SU-DHL-6 (cell line): ENCODE measurements at regions not wholly inside any gene's neighbourhood (a gene's known extent, or its start where the extent isn't known, plus 50 kb on each side); places are given as distances from the start of the nearest gene placed in this dataset.

Experiments used
- H2AFZ ChIP-seq: fragments of 200-600 bp; sonication (generic); 2 replicates; pipeline ENCODE4 v1.6.1; 2014; ENCODE audit warnings: low read depth, mild to moderate bottlenecking, moderate library complexity, mixed read lengths, antibody characterized with exemption, low read length; ENCODE audit not compliant: severe bottlenecking
- H3F3A ChIP-seq: fragments of 200-600 bp; shearing (Covaris generic); 2 replicates; pipeline ENCODE4 v1.6.0; 2016; ENCODE audit warnings: antibody characterized with exemption, mild to moderate bottlenecking; ENCODE audit not compliant: insufficient read depth
- H3K27ac ChIP-seq: fragments of 200-600 bp; sonication (generic); 2 replicates; pipeline ENCODE4 v1.5.1; 2016; ENCODE audit warnings: low read depth, mild to moderate bottlenecking, low read length, moderate library complexity, mixed read lengths
- H3K27me3 ChIP-seq: fragments of 200-600 bp; sonication (generic), shearing (Covaris generic); 2 replicates; pipeline ENCODE4 v1.6.0; 2014; ENCODE audit warnings: mild to moderate bottlenecking, low read length
- H3K36me3 ChIP-seq: fragments of 200-600 bp; sonication (generic); 2 replicates; pipeline ENCODE4 v1.6.1; 2014; ENCODE audit warnings: mild to moderate bottlenecking, low read length, mixed read lengths
- H3K4me2 ChIP-seq: fragments of 300-600, 200-600 bp; shearing (Covaris generic), sonication (generic); 2 replicates; pipeline ENCODE4 v1.6.0; 2014; ENCODE audit warnings: low read length, low read depth, mild to moderate bottlenecking; ENCODE audit not compliant: poor library complexity, severe bottlenecking
- H3K4me3 ChIP-seq: fragments of 200-600 bp; sonication (generic); 2 replicates; pipeline ENCODE4 v1.5.1; 2014; ENCODE audit warnings: antibody characterized with exemption, low read length, mild to moderate bottlenecking, mixed read lengths; ENCODE audit not compliant: insufficient read depth, poor library complexity, severe bottlenecking
- H3K79me2 ChIP-seq: fragments of 200-600 bp; sonication (generic); 2 replicates; pipeline ENCODE4 v1.6.1; 2014; ENCODE audit warnings: mild to moderate bottlenecking, low read length, moderate library complexity; ENCODE audit not compliant: insufficient read depth
- H3K9ac ChIP-seq: fragments of 200-600 bp; sonication (generic); 2 replicates; pipeline ENCODE4 v1.7.0; 2014; ENCODE audit warnings: mild to moderate bottlenecking, low read length
- H3K9me2 ChIP-seq: fragments of 200-600 bp; sonication (generic); replicated peaks from 2 replicates; pipeline ENCODE4 v1.6.1; 2014; ENCODE audit warnings: low read length; ENCODE audit not compliant: insufficient read depth
- H3K9me3 ChIP-seq: fragments of 200-600 bp; sonication (generic); 2 replicates; pipeline ENCODE4 v1.6.1; 2014; ENCODE audit warnings: low read length, mixed read lengths; ENCODE audit not compliant: insufficient read depth
- H4K20me1 ChIP-seq: fragments of 200-600 bp; sonication (generic); 2 replicates; pipeline ENCODE4 v1.6.1; 2014; ENCODE audit warnings: low read depth, mild to moderate bottlenecking, antibody characterized with exemption, low read length, moderate library complexity, mixed read lengths
- CTCF ChIP-seq: fragments of 200-600 bp; sonication (generic); IDR thresholded peaks from one replicate; pipeline ENCODE4 v1.5.1; 2017; ENCODE audit warnings: antibody characterized with exemption, mild to moderate bottlenecking, low read length, moderate library complexity; ENCODE audit not compliant: insufficient read depth, poor library complexity, severe bottlenecking
- EZH2phosphoT487 ChIP-seq: fragments of 200-600 bp; sonication (generic), shearing (Covaris generic); conservative IDR thresholded peaks from 2 replicates; pipeline ENCODE4 v1.6.1; 2018; ENCODE audit warnings: mild to moderate bottlenecking, antibody characterized with exemption, low read length, moderate library complexity, mixed read lengths

- no peaks in the 10 kb centered on the region for H3F3A ChIP-seq
- H3K9me2 ChIP-seq, result no peaks in the 10 kb centered on the region
- H3K27me3 ChIP-seq, result no peaks in the 10 kb centered on the region
- H3K27ac ChIP-seq, result no peak overlapping the region
- TF ChIP-seq EZH2phosphoT487 (no peak), CTCF (no peak)
- no peak overlapping the region for H3K4me3 ChIP-seq
- no peak overlapping the region for H3K4me2 ChIP-seq
- no peaks in the 10 kb centered on the region for H3K9me3 ChIP-seq
- H3K79me2 ChIP-seq, result no peaks in the 10 kb centered on the region
- H3K9ac ChIP-seq, result no peak overlapping the region
- H3K36me3 ChIP-seq, result no peaks in the 10 kb centered on the region
- H2AFZ ChIP-seq, result no peak overlapping the region
- H4K20me1 ChIP-seq, result no peaks in the 10 kb centered on the region
These were observed 350.9 kb downstream of the OLFM4 start for GRCh38 chr13:53379485-53379884.

GRCh38 chr13:53382008-53382407 is 353.4 kb downstream of the OLFM4 start:
- Histone ChIP-seq H3F3A (no peaks in the 10 kb centered on the region), H3K9me3 (no peaks in the 10 kb centered on the region), H4K20me1 (no peaks in the 10 kb centered on the region), H3K27ac (no peak overlapping the region), H3K4me3 (no peak overlapping the region), H3K9ac (no peak overlapping the region), H3K27me3 (no peaks in the 10 kb centered on the region), H3K36me3 (no peaks in the 10 kb centered on the region), H3K79me2 (no peaks in the 10 kb centered on the region), H3K9me2 (no peaks in the 10 kb centered on the region), H3K4me2 (no peak overlapping the region), H2AFZ (no peak overlapping the region)
- TF ChIP-seq CTCF, result no peak

GRCh38 chr13:53398051-53398450 is 369.4 kb downstream of the OLFM4 start:
- no peak overlapping the region for H2AFZ ChIP-seq
- no peaks in the 10 kb centered on the region for H3K9me3 ChIP-seq
- TF ChIP-seq CTCF, result no peak
- TF ChIP-seq EZH2phosphoT487, result no peak

GRCh38 chr13:53405616-53406015 is 377.0 kb downstream of the OLFM4 start:
- Histone ChIP-seq H3K36me3 (no peaks in the 10 kb centered on the region), H3K79me2 (no peaks in the 10 kb centered on the region), H3F3A (no peaks in the 10 kb centered on the region), H3K27ac (no peak overlapping the region), H3K9me3 (no peaks in the 10 kb centered on the region; the same call in 1 of the 2 replicates), H4K20me1 (no peaks in the 10 kb centered on the region), H3K9ac (no peak overlapping the region), H3K9me2 (no peaks in the 10 kb centered on the region), H3K4me2 (no peak overlapping the region), H2AFZ (no peak overlapping the region), H3K27me3 (no peaks in the 10 kb centered on the region), H3K4me3 (no peak overlapping the region)
- TF ChIP-seq EZH2phosphoT487 (no peak), CTCF (no peak)

More at GRCh38 chr13:53398051-53398450, 369.4 kb downstream of the OLFM4 start:
- no peaks in the 10 kb centered on the region for H3K36me3 ChIP-seq
- no peaks in the 10 kb centered on the region for H3K27me3 ChIP-seq
- H3F3A ChIP-seq, result no peaks in the 10 kb centered on the region
- no peaks in the 10 kb centered on the region for H3K9me2 ChIP-seq
- no peak overlapping the region for H3K4me2 ChIP-seq
- no peak overlapping the region for H3K9ac ChIP-seq
- no peaks in the 10 kb centered on the region for H3K79me2 ChIP-seq
- no peak overlapping the region for H3K4me3 ChIP-seq
- H4K20me1 ChIP-seq, result no peaks in the 10 kb centered on the region
- H3K27ac ChIP-seq, result no peak overlapping the region
